A549 (cell line): ENCODE measurements at regions not wholly inside any gene's neighbourhood (a gene's known extent, or its start where the extent isn't known, plus 50 kb on each side); places are given as distances from the start of the nearest gene placed in this dataset.

Source experiments
- EP300 ChIP-seq, 2 experiments: fragments of >200 bp; sonication (Bioruptor Twin); formaldehyde crosslinking; IDR thresholded peaks; 2 replicates in 1 of 2; 3 replicates in 1 of 2; pipeline ENCODE4 v1.6.1; 2016 to 2017
- ESRRA ChIP-seq: fragments of 150-350 bp; IDR thresholded peaks from 2 replicates; pipeline ENCODE4 v1.6.1; 2014; ENCODE audit warnings: mild to moderate bottlenecking, low read length, borderline replicate concordance
- JUNB ChIP-seq: fragments of >200 bp; sonication (Bioruptor Twin); formaldehyde crosslinking; IDR thresholded peaks from 2 replicates; pipeline ENCODE4 v1.6.1; 2016
- POLR2A ChIP-seq: IDR thresholded peaks from 2 replicates; pipeline ENCODE4 v1.6.1; 2012; ENCODE audit warnings: mild to moderate bottlenecking, low read length
- RAD21 ChIP-seq, 2 experiments: fragments of >200 bp in 1 of 2; sonication (Bioruptor Twin) in 1 of 2; formaldehyde crosslinking in 1 of 2; IDR thresholded peaks in 1 of 2; conservative IDR thresholded peaks in 1 of 2; 2 replicates in 1 of 2; 3 replicates in 1 of 2; pipeline ENCODE4 v1.6.1; 2012 to 2018; ENCODE audit warnings: inconsistent platforms in 1 of 2
- TF ChIP-seq, protein P1 (sequence below): fragments of 450-650 bp; IDR thresholded peaks from 2 replicates; pipeline ENCODE4 v1.6.1; 2014; ENCODE audit warnings: antibody characterized with exemption
- TF ChIP-seq, protein P2 (sequence below): fragments of >200 bp; sonication (Bioruptor Twin); formaldehyde crosslinking; IDR thresholded peaks from 3 replicates; pipeline ENCODE4 v1.5.1; 2016

DNA sequence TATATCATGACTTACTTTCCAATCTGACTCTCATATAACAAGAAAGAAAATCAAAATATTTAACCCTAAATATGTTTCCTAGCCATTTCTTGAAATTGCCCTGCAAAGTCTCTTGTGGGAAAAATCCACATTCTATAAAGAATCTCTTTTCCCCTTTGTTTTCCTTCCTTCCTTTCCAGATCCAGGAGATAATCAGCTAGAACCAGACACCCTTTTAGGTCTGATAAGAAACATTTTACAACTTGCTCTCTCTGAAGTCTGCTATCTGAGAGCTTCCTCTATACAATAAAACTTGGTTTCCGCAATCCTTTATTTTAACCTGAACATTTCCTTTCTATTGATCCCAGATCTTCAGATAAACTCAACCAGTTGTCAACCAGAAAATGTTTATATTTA, 100.5 kb upstream of the RNU6-1 start:
- TF ChIP-seq, protein P1, sequence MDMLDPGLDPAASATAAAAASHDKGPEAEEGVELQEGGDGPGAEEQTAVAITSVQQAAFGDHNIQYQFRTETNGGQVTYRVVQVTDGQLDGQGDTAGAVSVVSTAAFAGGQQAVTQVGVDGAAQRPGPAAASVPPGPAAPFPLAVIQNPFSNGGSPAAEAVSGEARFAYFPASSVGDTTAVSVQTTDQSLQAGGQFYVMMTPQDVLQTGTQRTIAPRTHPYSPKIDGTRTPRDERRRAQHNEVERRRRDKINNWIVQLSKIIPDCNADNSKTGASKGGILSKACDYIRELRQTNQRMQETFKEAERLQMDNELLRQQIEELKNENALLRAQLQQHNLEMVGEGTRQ = no peak
- TF ChIP-seq, protein P2, sequence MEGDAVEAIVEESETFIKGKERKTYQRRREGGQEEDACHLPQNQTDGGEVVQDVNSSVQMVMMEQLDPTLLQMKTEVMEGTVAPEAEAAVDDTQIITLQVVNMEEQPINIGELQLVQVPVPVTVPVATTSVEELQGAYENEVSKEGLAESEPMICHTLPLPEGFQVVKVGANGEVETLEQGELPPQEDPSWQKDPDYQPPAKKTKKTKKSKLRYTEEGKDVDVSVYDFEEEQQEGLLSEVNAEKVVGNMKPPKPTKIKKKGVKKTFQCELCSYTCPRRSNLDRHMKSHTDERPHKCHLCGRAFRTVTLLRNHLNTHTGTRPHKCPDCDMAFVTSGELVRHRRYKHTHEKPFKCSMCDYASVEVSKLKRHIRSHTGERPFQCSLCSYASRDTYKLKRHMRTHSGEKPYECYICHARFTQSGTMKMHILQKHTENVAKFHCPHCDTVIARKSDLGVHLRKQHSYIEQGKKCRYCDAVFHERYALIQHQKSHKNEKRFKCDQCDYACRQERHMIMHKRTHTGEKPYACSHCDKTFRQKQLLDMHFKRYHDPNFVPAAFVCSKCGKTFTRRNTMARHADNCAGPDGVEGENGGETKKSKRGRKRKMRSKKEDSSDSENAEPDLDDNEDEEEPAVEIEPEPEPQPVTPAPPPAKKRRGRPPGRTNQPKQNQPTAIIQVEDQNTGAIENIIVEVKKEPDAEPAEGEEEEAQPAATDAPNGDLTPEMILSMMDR = no peak
- no peak for TF ChIP-seq JUNB
- TF ChIP-seq POLR2A = no peak
- TF ChIP-seq ESRRA = no peak
- TF ChIP-seq EP300 (IDR thresholded peaks at IDR 0.05) = no peak
- no peak for TF ChIP-seq RAD21 (conservative IDR thresholded peaks at IDR 0.05 in 1 of 2, IDR thresholded peaks at IDR 0.05 in 1 of 2)
